Suprapubic skin (tissue), 4 donors: ENCODE measurements at regions not wholly inside any gene's neighbourhood (a gene's known extent, or its start where the extent isn't known, plus 50 kb on each side); places are given as distances from the start of the nearest gene placed in this dataset.

ENCODE experiments used
- POLR2A ChIP-seq, 2 donors: fragments of 450-650 bp; IDR thresholded peaks; one replicate each; pipeline ENCODE4 v1.6.1; 2017; ENCODE audit warnings: antibody characterized with exemption in 2 of 2, mild to moderate bottlenecking in 2 of 2, moderate library complexity in 2 of 2
- POLR2AphosphoS5 ChIP-seq, 3 donors: sonication (generic); formaldehyde crosslinking; IDR thresholded peaks; one replicate each; pipeline ENCODE4 v1.6.1; 2017; ENCODE audit warnings: antibody characterized with exemption in 3 of 3
- TF ChIP-seq, protein P1 (sequence below), 2 donors: fragments of 200-600 bp in 1 of 2; fragments of 450-650 bp in 1 of 2; sonication (generic) in 1 of 2; IDR thresholded peaks; one replicate each; pipeline ENCODE4 v1.5.1; 2016 to 2019; ENCODE audit warnings: antibody characterized with exemption in 2 of 2, mild to moderate bottlenecking in 1 of 2, moderate library complexity in 1 of 2

DNA sequence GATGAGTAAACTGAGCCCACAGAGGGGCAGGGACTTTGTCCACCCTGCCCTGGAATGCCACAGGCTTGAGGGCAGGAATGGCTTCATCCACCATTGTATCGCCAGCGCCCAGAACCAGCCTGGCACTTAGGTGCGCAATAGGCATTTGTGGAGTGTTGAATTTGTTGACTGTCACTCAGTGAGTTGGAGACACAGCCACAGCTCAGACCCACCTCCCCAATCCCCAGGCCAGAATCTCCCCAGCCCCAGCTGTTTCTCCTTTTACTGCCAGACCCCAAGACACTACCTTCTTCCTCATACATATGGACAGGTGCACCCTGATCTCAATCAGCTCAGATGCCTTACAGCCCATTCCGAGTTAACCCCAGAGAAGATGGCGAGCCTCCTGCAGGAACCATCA lies 674.5 kb downstream of the MATN1 start:
- TF ChIP-seq POLR2A (IDR thresholded peaks at IDR 0.05) (no peak), POLR2AphosphoS5 (IDR thresholded peaks at IDR 0.05) (no peak)
- TF ChIP-seq, protein P1, sequence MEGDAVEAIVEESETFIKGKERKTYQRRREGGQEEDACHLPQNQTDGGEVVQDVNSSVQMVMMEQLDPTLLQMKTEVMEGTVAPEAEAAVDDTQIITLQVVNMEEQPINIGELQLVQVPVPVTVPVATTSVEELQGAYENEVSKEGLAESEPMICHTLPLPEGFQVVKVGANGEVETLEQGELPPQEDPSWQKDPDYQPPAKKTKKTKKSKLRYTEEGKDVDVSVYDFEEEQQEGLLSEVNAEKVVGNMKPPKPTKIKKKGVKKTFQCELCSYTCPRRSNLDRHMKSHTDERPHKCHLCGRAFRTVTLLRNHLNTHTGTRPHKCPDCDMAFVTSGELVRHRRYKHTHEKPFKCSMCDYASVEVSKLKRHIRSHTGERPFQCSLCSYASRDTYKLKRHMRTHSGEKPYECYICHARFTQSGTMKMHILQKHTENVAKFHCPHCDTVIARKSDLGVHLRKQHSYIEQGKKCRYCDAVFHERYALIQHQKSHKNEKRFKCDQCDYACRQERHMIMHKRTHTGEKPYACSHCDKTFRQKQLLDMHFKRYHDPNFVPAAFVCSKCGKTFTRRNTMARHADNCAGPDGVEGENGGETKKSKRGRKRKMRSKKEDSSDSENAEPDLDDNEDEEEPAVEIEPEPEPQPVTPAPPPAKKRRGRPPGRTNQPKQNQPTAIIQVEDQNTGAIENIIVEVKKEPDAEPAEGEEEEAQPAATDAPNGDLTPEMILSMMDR (IDR thresholded peaks at IDR 0.05), result no peak
